HepG2 (cell line): ENCODE measurements at regions not wholly inside any gene's neighbourhood (a gene's known extent, or its start where the extent isn't known, plus 50 kb on each side); places are given as distances from the start of the nearest gene placed in this dataset.

ENCODE experiments used
- AKNA ChIP-seq: sonication (generic); formaldehyde crosslinking; IDR thresholded peaks from 2 replicates; pipeline ENCODE4 v1.4.0; 2020; ENCODE audit warnings: missing genetic modification reagents, borderline replicate concordance
- ARHGAP35 ChIP-seq: sonication (generic); formaldehyde crosslinking; IDR thresholded peaks from 2 replicates; pipeline ENCODE4 v1.9.0; 2022; ENCODE audit warnings: mild to moderate bottlenecking, inconsistent platforms, moderate library complexity, missing genetic modification reagents, borderline replicate concordance
- EEA1 ChIP-seq: sonication (generic); formaldehyde crosslinking; IDR thresholded peaks from 2 replicates; pipeline ENCODE4 v1.5.1; 2020; ENCODE audit warnings: mild to moderate bottlenecking, missing genetic modification reagents, borderline replicate concordance
- EHMT2 ChIP-seq: fragments of 200-600 bp; sonication (generic); IDR thresholded peaks from 2 replicates; pipeline ENCODE4 v1.7.0; 2017; ENCODE audit warnings: antibody characterized with exemption, low read depth, low read length, borderline replicate concordance
- FOXC1 ChIP-seq: sonication (generic); formaldehyde crosslinking; IDR thresholded peaks from 2 replicates; pipeline ENCODE4 v1.8.0; 2022; ENCODE audit warnings: mild to moderate bottlenecking, missing genetic modification reagents, borderline replicate concordance
- IKZF1 ChIP-seq: fragments of 450-650 bp; IDR thresholded peaks from 2 replicates; pipeline ENCODE4 v1.7.1; 2016
- KLF13 ChIP-seq: sonication (generic); formaldehyde crosslinking; IDR thresholded peaks from 2 replicates; pipeline ENCODE4 v1.4.0; 2020; ENCODE audit warnings: mild to moderate bottlenecking, missing genetic modification reagents
- PLRG1 ChIP-seq: fragments of 450-650 bp; conservative IDR thresholded peaks from 2 replicates; pipeline ENCODE4 v1.6.1; 2016
- SMAD9 ChIP-seq: sonication (generic); formaldehyde crosslinking; IDR thresholded peaks from 2 replicates; pipeline ENCODE4 v1.5.1; 2020; ENCODE audit warnings: mild to moderate bottlenecking, missing genetic modification reagents
- SMARCE1 ChIP-seq: fragments of 450-650 bp; IDR thresholded peaks from 2 replicates; pipeline ENCODE4 v1.6.1; 2017; ENCODE audit warnings: borderline replicate concordance
- TGIF2 ChIP-seq: IDR thresholded peaks from 2 replicates; pipeline ENCODE4 v1.6.1; 2016; ENCODE audit warnings: control low read depth, missing compliant biosample characterization
- ZNF138 ChIP-seq: sonication (generic); formaldehyde crosslinking; IDR thresholded peaks from 2 replicates; pipeline ENCODE4 v1.5.0; 2020; ENCODE audit warnings: mild to moderate bottlenecking, low read depth, missing genetic modification reagents
- ZNF180 ChIP-seq: sonication (generic); formaldehyde crosslinking; IDR thresholded peaks from 2 replicates; pipeline ENCODE4 v1.4.0; 2020; ENCODE audit warnings: low read depth, missing genetic modification reagents, borderline replicate concordance
- ZNF331 ChIP-seq: sonication (generic); formaldehyde crosslinking; IDR thresholded peaks from 2 replicates; pipeline ENCODE4 v1.4.0; 2020; ENCODE audit warnings: missing genetic modification reagents
- ZNF512 ChIP-seq: sonication (generic); formaldehyde crosslinking; IDR thresholded peaks from 2 replicates; pipeline ENCODE4 v1.4.0; 2020; ENCODE audit warnings: mild to moderate bottlenecking, missing genetic modification reagents
- ZNF546 ChIP-seq: sonication (generic); formaldehyde crosslinking; conservative IDR thresholded peaks from 2 replicates; pipeline ENCODE4 v1.8.1; 2023; ENCODE audit warnings: mild to moderate bottlenecking, missing genetic modification reagents
- ZNF749 ChIP-seq: sonication (generic); formaldehyde crosslinking; IDR thresholded peaks from 2 replicates; pipeline ENCODE4 v1.8.0; 2022; ENCODE audit warnings: mild to moderate bottlenecking, missing genetic modification reagents, moderate library complexity, borderline replicate concordance
- ZNF768 ChIP-seq: sonication (generic); formaldehyde crosslinking; IDR thresholded peaks from 2 replicates; pipeline ENCODE4 v1.4.0; 2020; ENCODE audit warnings: missing genetic modification reagents
- TF ChIP-seq, protein P1 (sequence below): sonication (generic); formaldehyde crosslinking; IDR thresholded peaks from 2 replicates; pipeline ENCODE4 v1.4.0; 2020; ENCODE audit warnings: missing genetic modification reagents
- TF ChIP-seq, protein P2 (sequence below): sonication (generic); formaldehyde crosslinking; IDR thresholded peaks from 2 replicates; pipeline ENCODE4 v1.5.1; 2020; ENCODE audit warnings: missing genetic modification reagents, mild to moderate bottlenecking, borderline replicate concordance
- TF ChIP-seq, protein P3 (sequence below): sonication (generic); formaldehyde crosslinking; IDR thresholded peaks from 2 replicates; pipeline ENCODE4 v1.4.0; 2020; ENCODE audit warnings: missing genetic modification reagents

DNA sequence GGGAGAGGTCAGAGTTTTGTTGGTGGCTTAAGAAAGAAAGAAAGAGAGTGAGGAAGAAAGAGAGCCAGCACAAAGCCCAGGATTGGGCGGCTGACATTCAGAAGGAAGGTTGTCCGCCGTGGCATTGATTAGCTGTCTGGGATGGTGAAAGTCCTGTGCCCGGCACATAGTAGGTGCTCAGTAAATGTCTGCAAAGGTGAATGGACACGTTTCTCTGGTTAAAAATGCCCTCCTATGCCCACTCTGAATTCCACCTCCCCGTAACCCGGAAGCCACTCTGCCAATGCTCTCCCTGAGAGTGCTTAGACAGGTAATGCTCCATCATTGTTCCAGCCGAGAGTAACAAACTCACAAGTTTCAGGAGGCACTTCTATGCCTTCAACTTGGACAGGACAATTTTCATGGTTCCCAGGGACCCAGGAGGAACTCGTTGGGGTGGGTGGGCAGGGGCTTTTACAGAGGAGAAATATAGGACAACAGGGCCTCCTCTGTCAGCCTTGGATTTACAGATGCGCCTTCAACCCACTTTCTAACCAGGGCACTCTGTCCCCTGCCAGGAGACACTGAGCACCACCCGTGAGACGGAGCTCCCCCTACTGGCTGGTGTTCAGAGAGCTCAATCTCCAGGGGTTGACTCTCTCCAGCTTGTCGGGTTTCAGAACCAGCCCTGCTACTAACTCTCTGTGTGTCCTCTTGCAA lies 411.5 kb upstream of the ZMIZ1 start (continued):
- no peak for TF ChIP-seq AKNA (CRISPR knock-in tag)
- no peak for TF ChIP-seq IKZF1
- TF ChIP-seq ZNF138 (CRISPR knock-in tag), result no peak
- TF ChIP-seq KLF13 (CRISPR knock-in tag), result no peak
- no peak for TF ChIP-seq EEA1 (CRISPR knock-in tag)
- TF ChIP-seq TGIF2 (CRISPR knock-in tag), result no peak
- no peak for TF ChIP-seq ZNF180 (CRISPR knock-in tag)
- TF ChIP-seq, protein P1, sequence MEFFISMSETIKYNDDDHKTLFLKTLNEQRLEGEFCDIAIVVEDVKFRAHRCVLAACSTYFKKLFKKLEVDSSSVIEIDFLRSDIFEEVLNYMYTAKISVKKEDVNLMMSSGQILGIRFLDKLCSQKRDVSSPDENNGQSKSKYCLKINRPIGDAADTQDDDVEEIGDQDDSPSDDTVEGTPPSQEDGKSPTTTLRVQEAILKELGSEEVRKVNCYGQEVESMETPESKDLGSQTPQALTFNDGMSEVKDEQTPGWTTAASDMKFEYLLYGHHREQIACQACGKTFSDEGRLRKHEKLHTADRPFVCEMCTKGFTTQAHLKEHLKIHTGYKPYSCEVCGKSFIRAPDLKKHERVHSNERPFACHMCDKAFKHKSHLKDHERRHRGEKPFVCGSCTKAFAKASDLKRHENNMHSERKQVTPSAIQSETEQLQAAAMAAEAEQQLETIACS (CRISPR knock-in tag), result no peak
- TF ChIP-seq, protein P2, sequence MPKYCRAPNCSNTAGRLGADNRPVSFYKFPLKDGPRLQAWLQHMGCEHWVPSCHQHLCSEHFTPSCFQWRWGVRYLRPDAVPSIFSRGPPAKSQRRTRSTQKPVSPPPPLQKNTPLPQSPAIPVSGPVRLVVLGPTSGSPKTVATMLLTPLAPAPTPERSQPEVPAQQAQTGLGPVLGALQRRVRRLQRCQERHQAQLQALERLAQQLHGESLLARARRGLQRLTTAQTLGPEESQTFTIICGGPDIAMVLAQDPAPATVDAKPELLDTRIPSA (CRISPR knock-in tag), result no peak
- no peak for TF ChIP-seq SMARCE1
- TF ChIP-seq SMAD9 (CRISPR knock-in tag), result no peak
- TF ChIP-seq PLRG1, result no peak
- no peak for TF ChIP-seq ZNF512 (CRISPR knock-in tag)
- TF ChIP-seq ARHGAP35, result no peak
- TF ChIP-seq, protein P3, sequence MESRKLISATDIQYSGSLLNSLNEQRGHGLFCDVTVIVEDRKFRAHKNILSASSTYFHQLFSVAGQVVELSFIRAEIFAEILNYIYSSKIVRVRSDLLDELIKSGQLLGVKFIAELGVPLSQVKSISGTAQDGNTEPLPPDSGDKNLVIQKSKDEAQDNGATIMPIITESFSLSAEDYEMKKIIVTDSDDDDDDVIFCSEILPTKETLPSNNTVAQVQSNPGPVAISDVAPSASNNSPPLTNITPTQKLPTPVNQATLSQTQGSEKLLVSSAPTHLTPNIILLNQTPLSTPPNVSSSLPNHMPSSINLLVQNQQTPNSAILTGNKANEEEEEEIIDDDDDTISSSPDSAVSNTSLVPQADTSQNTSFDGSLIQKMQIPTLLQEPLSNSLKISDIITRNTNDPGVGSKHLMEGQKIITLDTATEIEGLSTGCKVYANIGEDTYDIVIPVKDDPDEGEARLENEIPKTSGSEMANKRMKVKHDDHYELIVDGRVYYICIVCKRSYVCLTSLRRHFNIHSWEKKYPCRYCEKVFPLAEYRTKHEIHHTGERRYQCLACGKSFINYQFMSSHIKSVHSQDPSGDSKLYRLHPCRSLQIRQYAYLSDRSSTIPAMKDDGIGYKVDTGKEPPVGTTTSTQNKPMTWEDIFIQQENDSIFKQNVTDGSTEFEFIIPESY (CRISPR knock-in tag), result no peak
- no peak for TF ChIP-seq ZNF331
- no peak for TF ChIP-seq EHMT2
- TF ChIP-seq ZNF546, result no peak
- no peak for TF ChIP-seq ZNF768 (CRISPR knock-in tag)
- no peak for TF ChIP-seq ZNF749 (CRISPR knock-in tag)
- no peak for TF ChIP-seq FOXC1 (CRISPR knock-in tag)
